Ovary (tissue), 3 donors: ENCODE measurements at regions not wholly inside any gene's neighbourhood (a gene's known extent, or its start where the extent isn't known, plus 50 kb on each side); places are given as distances from the start of the nearest gene placed in this dataset.

Source experiments
- CTCF ChIP-seq, 3 donors: fragments of 450-650 bp in 2 of 3; fragments of 200-600 bp in 1 of 3; IDR thresholded peaks; one replicate each; pipeline versions ENCODE4 v1.5.1 to v1.8.0; 2016 to 2022; ENCODE audit warnings: antibody characterized with exemption in 3 of 3, mild to moderate bottlenecking in 1 of 3
- EP300 ChIP-seq: sonication (generic); formaldehyde crosslinking; IDR thresholded peaks from one replicate; pipeline ENCODE4 v1.6.1; 2017; ENCODE audit warnings: antibody characterized with exemption
- POLR2A ChIP-seq: fragments of 450-650 bp; IDR thresholded peaks from one replicate; pipeline ENCODE4 v1.6.1; 2017; ENCODE audit warnings: antibody characterized with exemption, mild to moderate bottlenecking, moderate library complexity
- donor health status: DM: no; HTN: no; CAD: no.

DNA sequence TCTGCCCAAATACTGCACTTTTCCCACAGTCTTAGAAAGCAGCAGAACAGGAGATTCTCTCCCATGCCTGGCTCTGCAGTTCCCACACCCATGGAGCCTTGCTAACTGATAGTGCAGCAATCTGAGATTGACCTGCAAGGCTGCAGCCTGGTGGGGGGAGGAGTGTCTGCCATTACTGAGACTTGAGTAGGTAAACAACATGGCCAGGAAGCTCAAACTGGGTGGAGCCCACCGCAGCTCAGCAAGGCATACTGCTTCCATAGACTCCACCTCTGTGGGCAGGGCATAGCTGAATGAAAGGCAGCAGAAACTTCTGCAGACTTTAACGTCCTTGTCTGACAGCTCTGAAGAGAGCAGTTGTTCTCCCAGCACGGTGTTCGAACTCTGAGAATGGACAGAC lies 358.5 kb upstream of the PCDH9 start:
- no peak for TF ChIP-seq CTCF (IDR thresholded peaks at IDR 0.05)
- no peak for TF ChIP-seq POLR2A
- TF ChIP-seq EP300, result no peak
